Smooth muscle cell (in vitro differentiated cells): ENCODE measurements at regions not wholly inside any gene's neighbourhood (a gene's known extent, or its start where the extent isn't known, plus 50 kb on each side); places are given as distances from the start of the nearest gene placed in this dataset.

Source experiments
- DNase-seq: peaks from one replicate; lab custom pipeline; 2025; ENCODE audit not compliant: unreplicated experiment; lab: John Stamatoyannopoulos, UW
- H2AFZ ChIP-seq: fragments of 200-600 bp; sonication (generic); 2 replicates; pipeline ENCODE4 v1.6.0; 2016; ENCODE audit warnings: antibody characterized with exemption, low read depth, mild to moderate bottlenecking
- H3F3A ChIP-seq: fragments of 200-600 bp; sonication (generic); 2 replicates; pipeline ENCODE4 v1.6.0; 2017; ENCODE audit warnings: antibody characterized with exemption, low read depth
- H3K27ac ChIP-seq: fragments of 200-600 bp; sonication (generic); 2 replicates; pipeline ENCODE4 v1.5.1; 2016; ENCODE audit warnings: low read depth, mild to moderate bottlenecking
- H3K27me3 ChIP-seq: fragments of 200-600 bp; sonication (generic); 2 replicates; pipeline ENCODE4 v1.6.1; 2016; ENCODE audit warnings: low read depth, mild to moderate bottlenecking
- H3K36me3 ChIP-seq: fragments of 200-600 bp; sonication (generic); 2 replicates; pipeline ENCODE4 v1.5.1; 2016; ENCODE audit warnings: low read depth
- H3K4me1 ChIP-seq: fragments of 200-600 bp; sonication (generic); 2 replicates; pipeline ENCODE4 v1.5.1; 2016; ENCODE audit warnings: low read depth
- H3K4me2 ChIP-seq: fragments of 200-600 bp; sonication (generic); 2 replicates; pipeline ENCODE4 v1.6.0; 2016; ENCODE audit warnings: mild to moderate bottlenecking
- H3K4me3 ChIP-seq: fragments of 200-600 bp; sonication (generic); 2 replicates; pipeline ENCODE4 v1.5.1; 2016; ENCODE audit warnings: mild to moderate bottlenecking
- H3K79me2 ChIP-seq: fragments of 200-600 bp; sonication (generic); 2 replicates; pipeline ENCODE4 v1.6.0; 2016; ENCODE audit warnings: low read depth, mild to moderate bottlenecking
- H3K9ac ChIP-seq: fragments of 200-600 bp; sonication (generic); 2 replicates; pipeline ENCODE4 v1.6.0; 2016; ENCODE audit warnings: low read depth
- H3K9me3 ChIP-seq: fragments of 200-600 bp; sonication (generic); replicated peaks from 2 replicates; pipeline ENCODE4 v1.5.1; 2016; ENCODE audit warnings: low read depth
- H4K20me1 ChIP-seq: fragments of 200-600 bp; sonication (generic); 2 replicates; pipeline ENCODE4 v1.6.0; 2016; ENCODE audit warnings: low read depth
- WGBS: methylation state at CpG from one replicate; pipeline ENCODE4 v1.1.7; 2016; ENCODE audit warnings: low lambda C conversion rate; 5-methylcytosine and 5-hydroxymethylcytosine counted together
- TF ChIP-seq, protein P1 (sequence below): fragments of 200-600 bp; sonication (generic); IDR thresholded peaks from 2 replicates; pipeline ENCODE4 v1.5.1; 2017; ENCODE audit warnings: borderline replicate concordance, mild to moderate bottlenecking, antibody characterized with exemption; ENCODE audit not compliant: insufficient read depth, poor library complexity, severe bottlenecking

- Histone ChIP-seq H4K20me1 (no peaks in the 10 kb centered on the region), H3K27ac (no peak overlapping the region), H3K4me1 (no peaks in the 10 kb centered on the region), H3K36me3 (no peaks in the 10 kb centered on the region), H3K9ac (no peak overlapping the region), H3K27me3 (no peaks in the 10 kb centered on the region), H2AFZ (no peak overlapping the region), H3K79me2 (no peaks in the 10 kb centered on the region), H3K9me3 (no peaks in the 10 kb centered on the region), H3F3A (no peaks in the 10 kb centered on the region), H3K4me2 (no peak overlapping the region), H3K4me3 (no peak overlapping the region)
- no peak for DNase-seq
- TF ChIP-seq, protein P1, sequence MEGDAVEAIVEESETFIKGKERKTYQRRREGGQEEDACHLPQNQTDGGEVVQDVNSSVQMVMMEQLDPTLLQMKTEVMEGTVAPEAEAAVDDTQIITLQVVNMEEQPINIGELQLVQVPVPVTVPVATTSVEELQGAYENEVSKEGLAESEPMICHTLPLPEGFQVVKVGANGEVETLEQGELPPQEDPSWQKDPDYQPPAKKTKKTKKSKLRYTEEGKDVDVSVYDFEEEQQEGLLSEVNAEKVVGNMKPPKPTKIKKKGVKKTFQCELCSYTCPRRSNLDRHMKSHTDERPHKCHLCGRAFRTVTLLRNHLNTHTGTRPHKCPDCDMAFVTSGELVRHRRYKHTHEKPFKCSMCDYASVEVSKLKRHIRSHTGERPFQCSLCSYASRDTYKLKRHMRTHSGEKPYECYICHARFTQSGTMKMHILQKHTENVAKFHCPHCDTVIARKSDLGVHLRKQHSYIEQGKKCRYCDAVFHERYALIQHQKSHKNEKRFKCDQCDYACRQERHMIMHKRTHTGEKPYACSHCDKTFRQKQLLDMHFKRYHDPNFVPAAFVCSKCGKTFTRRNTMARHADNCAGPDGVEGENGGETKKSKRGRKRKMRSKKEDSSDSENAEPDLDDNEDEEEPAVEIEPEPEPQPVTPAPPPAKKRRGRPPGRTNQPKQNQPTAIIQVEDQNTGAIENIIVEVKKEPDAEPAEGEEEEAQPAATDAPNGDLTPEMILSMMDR, result no peak
- WGBS, result 76% methylated on average over 6 of the region's 6 CpGs
Observed at GRCh38 chr14:95442016-95442632, 74.3 kb downstream of the SYNE3 start.

DNA sequence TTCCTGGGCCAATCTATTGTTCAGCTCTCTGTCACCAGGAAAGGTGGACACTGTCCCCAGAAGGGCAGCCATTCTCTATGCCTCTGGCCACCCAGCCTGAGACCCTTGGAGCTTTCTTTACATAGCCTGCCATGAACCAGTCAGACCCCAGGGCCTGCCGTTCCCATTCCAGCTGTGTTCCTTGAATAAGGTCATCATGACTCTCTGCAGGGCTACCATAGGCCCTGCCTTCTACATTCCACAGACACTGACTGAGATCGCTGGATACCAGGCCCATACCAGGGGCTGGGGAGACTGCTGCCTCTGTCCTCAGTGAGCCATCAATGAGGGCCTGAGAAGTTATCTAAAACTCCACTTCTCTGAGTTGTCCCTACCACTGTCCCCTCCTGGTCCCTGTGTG, 75.5 kb downstream of the SYNE3 start:
- H3K4me2 ChIP-seq, result no peak overlapping the region
- no peaks in the 10 kb centered on the region for H3K79me2 ChIP-seq
- no peaks in the 10 kb centered on the region for H3K36me3 ChIP-seq
- H3F3A ChIP-seq, result no peaks in the 10 kb centered on the region
- H2AFZ ChIP-seq, result no peak overlapping the region
- no peak overlapping the region for H3K9ac ChIP-seq
- 36% methylated on average over 2 of the region's 2 CpGs for WGBS
- H4K20me1 ChIP-seq, result no peaks in the 10 kb centered on the region
- H3K27me3 ChIP-seq, result no peaks in the 10 kb centered on the region
- no peak for DNase-seq
- H3K27ac ChIP-seq, result no peak overlapping the region
- H3K4me1 ChIP-seq, result no peaks in the 10 kb centered on the region
- TF ChIP-seq, protein P1, result no peak
- H3K9me3 ChIP-seq, result no peaks in the 10 kb centered on the region
- no peak overlapping the region for H3K4me3 ChIP-seq

GRCh38 chr14:95440496-95440895, 76.0 kb downstream of the SYNE3 start:
- no peak overlapping the region for H3K27ac ChIP-seq
- H4K20me1 ChIP-seq, result no peaks in the 10 kb centered on the region
- 91% methylated on average over 5 of the region's 5 CpGs for WGBS
- H3K27me3 ChIP-seq, result no peaks in the 10 kb centered on the region
- H3K4me3 ChIP-seq, result no peak overlapping the region
- no peak overlapping the region for H3K9ac ChIP-seq
- H2AFZ ChIP-seq, result no peak overlapping the region
- no peaks in the 10 kb centered on the region for H3K36me3 ChIP-seq
- H3F3A ChIP-seq, result no peaks in the 10 kb centered on the region
- H3K9me3 ChIP-seq, result no peaks in the 10 kb centered on the region
- no peak overlapping the region for H3K4me2 ChIP-seq
- no peak for DNase-seq
- TF ChIP-seq, protein P1, result no peak
- no peaks in the 10 kb centered on the region for H3K4me1 ChIP-seq
- no peaks in the 10 kb centered on the region for H3K79me2 ChIP-seq

DNA sequence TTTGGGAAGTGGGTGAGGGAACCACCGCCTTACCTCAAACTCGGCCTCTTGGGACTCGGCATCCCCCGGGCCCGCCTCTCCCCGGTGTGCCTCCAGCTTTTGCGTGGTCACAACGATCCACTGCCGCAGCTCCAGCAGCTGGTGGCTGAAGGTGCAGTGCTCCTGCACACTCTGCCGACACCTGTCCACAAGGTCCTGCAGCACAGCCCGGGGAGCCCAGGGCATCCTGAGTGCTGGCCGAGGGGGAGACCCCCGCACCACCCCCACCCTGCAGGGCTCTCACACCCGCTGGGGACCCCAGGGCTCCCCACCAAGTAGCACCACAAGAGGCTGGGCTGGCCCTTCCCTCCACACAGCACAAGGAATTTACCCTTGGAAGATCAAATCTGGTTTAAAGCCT, 76.6 kb downstream of the SYNE3 start:
- no peak for DNase-seq
- Histone ChIP-seq H3K79me2 (no peaks in the 10 kb centered on the region), H4K20me1 (no peaks in the 10 kb centered on the region), H3K27me3 (no peaks in the 10 kb centered on the region), H2AFZ (no peak overlapping the region), H3K4me2 (no peak overlapping the region), H3K4me1 (no peaks in the 10 kb centered on the region), H3K9ac (no peak overlapping the region), H3K27ac (no peak overlapping the region), H3K36me3 (no peaks in the 10 kb centered on the region), H3K4me3 (no peak overlapping the region), H3K9me3 (no peaks in the 10 kb centered on the region), H3F3A (no peaks in the 10 kb centered on the region)
- TF ChIP-seq, protein P1, result no peak
- 94% methylated on average over 14 of the region's 14 CpGs for WGBS
